NCI-H1105 (cell line): ENCODE measurements at regions not wholly inside any gene's neighbourhood (a gene's known extent, or its start where the extent isn't known, plus 50 kb on each side); places are given as distances from the start of the nearest gene placed in this dataset.

Experiments
- DNase-seq: peaks from one replicate; lab custom pipeline; 2025; lab: John Stamatoyannopoulos, UW

- DNase-seq = no peak
Observed at GRCh38 chr2:223107825-223108224, 55.8 kb downstream of the KCNE4 start.

DNA sequence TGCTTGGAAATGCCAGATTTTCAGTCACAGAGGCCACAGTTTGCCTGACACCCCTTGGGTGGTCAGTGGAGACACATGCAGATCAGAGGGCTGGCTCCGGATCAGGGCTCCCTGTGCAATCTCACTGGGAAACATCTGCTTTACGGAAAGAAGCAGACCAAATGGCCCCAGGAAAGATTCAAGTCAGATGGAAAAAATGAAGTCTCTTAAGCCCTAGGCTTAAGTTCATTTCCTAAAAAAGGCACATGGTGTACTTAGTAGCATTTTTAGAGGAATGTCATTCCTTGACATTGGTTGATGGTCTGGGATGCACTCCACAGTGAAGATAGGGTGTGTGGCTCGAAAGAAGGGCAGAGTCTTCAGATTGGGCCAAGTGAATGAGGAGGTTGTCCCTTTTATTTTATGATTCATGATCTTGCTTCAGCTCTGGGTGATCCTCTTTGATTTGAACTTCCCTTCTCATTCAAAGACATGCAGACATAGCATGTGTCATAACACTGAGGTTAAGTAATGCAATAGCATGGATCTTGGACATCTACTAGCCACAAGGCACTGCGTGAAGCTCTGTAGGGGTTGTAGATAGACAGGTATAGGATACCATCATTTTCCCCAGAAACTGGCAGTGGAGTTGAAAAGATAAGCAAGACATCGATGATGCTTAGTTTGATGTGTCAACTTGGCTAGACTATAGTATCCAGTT, 56.5 kb downstream of the KCNE4 start:
- no peak for DNase-seq

- no peak for DNase-seq
Observed at GRCh38 chr2:223109341-223109740, 57.4 kb downstream of the KCNE4 start.

GRCh38 chr2:223113161-223113560, 61.2 kb downstream of the KCNE4 start:
- no peak for DNase-seq

DNA sequence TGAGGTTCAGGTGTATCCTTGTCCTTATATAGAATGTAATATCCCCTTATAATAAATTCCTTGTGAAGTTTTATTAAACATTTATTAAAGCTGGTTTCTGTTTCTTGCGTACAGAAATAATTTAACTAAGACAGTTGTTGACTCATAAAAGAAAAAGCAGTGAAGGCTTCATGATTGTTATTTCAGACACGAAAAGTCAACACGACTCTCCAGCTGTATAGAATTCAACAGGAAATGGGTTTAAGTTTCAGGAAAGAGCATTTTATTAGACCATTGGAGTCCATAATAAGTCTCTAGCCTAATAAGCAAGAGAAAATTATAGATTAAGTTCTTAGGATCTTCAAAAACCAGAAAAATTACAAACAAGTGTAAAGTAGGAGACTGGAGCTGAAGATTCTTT, 62.2 kb downstream of the KCNE4 start:
- DNase-seq = no peak

DNA sequence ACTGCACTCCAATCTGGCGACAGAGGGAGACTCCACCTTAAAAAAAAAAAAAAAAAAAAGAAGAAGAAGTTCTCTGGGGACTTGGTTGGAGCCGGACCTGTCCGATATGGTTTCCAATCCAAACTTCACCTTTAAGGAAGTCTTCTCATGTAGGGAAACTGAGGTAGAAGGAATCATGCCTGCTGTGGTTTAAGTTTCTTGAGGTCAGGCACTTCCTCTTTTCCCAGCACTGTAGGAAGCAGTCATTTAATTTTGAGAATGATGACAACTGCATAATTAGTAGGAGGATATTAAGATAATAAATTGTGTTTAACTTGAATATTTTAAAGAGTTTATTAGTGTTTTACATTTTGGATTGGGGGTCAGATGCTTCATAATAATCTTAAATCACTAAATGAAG, 62.9 kb downstream of the KCNE4 start:
- DNase-seq = no peak

- no peak for DNase-seq
Observed at GRCh38 chr2:223117533-223117932, 65.5 kb downstream of the KCNE4 start.

DNA sequence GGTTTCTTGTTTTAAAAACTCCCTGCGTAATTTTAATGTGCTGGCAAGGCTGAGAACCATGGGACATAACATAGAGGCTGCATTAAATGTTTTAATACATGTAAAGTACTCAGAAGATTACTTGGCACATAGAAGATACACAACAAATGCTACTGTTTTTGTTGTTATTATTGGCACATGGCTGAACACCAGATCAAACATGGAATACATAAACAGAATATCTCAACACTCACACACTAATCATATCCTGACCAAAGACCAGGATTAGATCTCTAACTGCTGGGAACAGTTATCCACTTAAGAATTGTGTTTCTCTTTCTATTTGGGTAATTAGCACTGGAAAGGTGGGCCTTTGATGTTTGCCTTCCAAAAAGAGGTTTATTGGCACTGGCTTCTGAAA, 69.3 kb downstream of the KCNE4 start:
- DNase-seq = peak; percentile 5

DNA sequence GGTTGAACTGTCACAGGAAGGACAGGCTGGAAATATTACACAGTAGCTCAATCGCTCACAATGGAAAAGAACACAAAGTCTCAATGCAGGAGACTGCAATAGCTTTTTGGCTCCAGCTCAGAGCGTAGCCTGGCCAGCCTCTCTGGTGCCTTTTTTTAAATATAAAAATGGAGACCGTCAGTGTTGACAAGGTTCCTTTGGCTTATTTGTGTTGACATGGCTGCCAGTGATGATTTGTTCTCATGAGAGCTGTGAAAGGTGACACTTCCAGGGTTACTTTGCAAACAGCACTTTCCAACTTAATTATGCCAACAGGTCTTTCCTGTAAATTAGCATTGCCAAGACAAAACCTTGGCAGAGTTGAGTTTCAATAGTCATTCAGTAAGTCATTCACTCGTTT, 70.8 kb downstream of the KCNE4 start:
- peak; percentile 13 for DNase-seq

- DNase-seq = peak; percentile 9
Observed at GRCh38 chr2:223123855-223124610, 72.0 kb downstream of the KCNE4 start.

DNA sequence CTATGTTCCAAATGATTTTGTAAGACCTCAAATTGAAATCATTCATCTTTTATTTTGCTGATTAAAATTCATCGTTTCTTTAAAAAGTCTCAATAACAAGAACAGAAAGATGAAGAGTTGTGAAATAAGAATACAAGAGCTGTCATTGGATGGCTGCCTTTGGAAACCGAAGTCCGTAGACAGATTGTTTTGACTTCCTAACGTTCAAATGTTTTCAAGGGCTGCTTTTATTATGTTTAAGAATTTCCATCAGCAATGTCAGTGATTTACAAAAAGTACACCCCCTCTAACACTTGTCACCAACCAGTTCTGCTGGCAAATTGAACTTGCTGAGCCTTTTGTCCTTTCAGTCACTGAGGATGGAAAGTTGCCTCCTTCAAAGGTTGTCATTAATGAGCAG, 89.6 kb downstream of the KCNE4 start:
- no peak for DNase-seq

- DNase-seq = no peak
Observed at GRCh38 chr2:223142118-223142517, 90.1 kb downstream of the KCNE4 start.

DNA sequence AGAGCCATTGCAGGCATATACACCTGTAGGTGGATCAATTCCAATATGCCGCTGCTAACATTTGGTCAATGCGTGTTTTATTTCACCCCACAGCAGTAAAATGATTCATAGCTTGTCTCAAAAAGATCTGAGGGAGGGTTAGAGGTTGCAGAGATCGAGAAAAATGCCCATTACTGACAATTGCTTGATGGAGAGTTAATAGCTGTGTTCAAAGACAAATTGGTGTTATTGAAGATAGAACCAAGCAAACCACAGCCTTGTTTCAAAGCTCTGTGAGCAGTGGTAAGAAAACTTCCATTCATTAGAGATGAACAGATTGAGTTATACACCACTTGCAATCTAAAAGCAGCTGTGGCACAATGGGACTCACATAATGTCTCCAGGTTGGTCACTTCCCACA, 95.4 kb downstream of the KCNE4 start:
- no peak for DNase-seq

DNA sequence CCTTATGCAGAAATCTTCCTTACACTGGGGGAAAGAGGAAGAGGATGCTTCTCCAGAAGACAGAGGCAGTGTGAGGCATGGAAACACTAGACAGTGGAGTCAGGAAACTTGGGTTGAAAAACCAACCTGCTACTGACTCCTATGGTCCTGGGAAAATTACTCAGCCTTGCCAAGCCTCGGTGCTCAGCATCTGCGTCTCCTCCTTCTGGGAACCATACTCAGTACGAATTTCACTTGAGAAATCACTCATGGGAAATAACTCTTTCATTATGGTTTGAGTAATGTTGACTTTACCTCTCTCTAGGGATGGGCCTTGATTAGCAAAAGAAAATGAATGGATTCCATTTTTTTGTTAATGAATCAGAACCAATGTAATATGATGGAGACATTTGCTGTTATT, 96.5 kb downstream of the KCNE4 start:
- DNase-seq = no peak

DNA sequence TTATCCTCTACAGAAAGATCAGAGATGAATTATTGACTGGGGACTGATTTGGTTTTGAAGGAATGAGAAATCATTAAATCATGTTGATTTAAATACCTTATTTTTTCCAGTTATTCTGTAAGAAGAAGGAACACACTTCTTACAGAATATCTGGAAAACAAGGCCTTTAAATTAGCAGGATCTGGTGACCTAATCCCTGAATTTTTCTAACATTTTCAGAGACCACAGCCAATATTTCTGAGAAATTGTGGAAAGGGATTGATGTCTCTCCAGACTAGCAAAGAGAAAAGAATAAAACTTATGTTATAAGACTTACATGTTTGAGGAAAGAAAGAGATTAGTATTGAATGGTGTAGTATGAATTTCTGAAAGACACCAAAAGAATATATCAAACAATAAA, 104.0 kb downstream of the KCNE4 start:
- DNase-seq = no peak

- no peak for DNase-seq
Observed at GRCh38 chr2:223161873-223162458, 110.0 kb downstream of the KCNE4 start.

DNA sequence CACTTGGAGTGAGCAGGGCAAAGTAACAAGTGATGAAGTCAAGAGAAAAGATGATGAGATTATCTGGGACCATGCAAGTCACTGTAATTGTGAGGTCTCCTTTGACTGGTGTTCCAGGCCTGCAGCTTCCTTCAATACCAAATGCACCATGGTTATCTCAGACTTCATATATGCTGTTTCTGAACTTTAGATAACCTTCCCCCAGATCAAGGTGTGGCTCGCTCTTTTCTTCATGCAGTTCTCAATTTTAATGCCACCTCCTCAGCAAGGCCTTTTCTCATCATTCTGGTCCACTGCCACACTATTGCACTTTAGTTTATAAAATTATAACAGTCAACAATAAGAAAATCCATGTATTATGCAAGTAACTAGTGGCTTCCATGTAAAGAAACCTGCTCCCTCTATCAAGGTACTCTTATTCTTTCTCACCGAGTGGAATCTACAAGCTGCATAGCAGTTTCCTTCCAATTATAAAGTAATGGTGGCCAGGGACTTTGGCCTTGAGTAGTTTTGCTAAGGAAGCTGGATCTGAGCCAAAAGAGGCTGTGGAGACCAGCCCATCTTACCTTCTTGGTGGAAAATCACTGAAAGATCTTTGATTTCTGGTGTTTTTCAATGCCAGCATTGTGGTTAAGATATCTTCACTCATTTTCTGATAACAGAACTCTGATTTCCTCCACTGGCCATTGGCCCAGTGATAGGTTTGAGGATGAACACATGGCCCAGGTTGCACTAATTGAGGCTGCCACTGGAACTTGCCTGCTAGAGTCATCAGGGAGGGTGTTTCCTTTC, 113.6 kb downstream of the KCNE4 start:
- no peak for DNase-seq

DNA sequence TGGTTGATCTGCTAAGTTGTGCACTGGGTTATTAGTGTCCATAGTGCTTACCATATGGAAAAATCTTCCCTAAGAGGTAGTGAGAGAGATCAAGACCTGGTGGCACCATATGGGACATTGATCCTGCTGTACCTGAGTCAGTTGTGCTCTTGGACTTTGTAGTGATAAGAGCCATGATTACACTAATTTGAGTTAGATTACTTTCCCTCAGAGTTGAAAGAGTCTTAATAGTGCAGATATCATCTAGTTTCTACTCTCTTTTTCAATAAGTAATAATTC, 114.2 kb downstream of the KCNE4 start:
- no peak for DNase-seq

DNA sequence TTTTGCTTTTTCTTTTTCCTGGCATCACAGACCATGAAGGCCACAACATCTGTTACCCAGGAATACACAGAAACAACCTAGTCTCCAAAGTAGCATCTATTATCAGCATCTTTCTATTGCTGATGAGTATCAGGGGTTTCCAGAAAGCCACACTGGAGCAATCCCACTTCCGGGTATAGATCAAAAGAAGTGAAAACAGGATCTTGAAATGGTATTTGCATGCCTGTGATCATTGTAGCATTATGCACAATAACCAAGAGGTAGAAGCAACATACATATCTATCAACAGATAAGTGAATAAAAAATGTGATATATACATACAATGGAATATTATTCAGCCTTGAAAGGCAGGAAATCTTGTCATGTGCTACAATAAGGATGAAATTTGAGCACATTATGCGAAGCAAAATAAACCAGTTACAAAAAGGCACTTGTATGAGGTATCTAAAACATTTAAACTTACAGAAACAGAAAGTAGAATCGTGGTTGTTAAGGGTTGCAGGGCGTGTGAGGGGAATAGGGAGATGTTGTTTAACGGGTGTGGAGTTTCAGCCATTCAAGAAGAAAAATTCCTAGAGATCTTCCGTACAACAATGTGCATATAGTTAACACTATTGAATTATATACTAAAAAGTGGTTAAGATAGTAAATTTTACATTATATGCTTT, 115.1 kb downstream of the KCNE4 start:
- no peak for DNase-seq

GRCh38 chr2:223169830-223170605, 118.0 kb downstream of the KCNE4 start:
- DNase-seq = no peak

GRCh38 chr2:223176970-223177369, 125.0 kb downstream of the KCNE4 start:
- DNase-seq = no peak

- DNase-seq = no peak
Observed at GRCh38 chr2:223180463-223180862, 128.5 kb downstream of the KCNE4 start.
